WTC11 (cell line): ENCODE measurements at regions not wholly inside any gene's neighbourhood (a gene's known extent, or its start where the extent isn't known, plus 50 kb on each side); places are given as distances from the start of the nearest gene placed in this dataset.
"Not testable (repeated sequence)": the region's sequence is repeated elsewhere in the genome, so short reads cannot be mapped to it uniquely, and the experiment has no call there.

Experiments used
- ATAC-seq: fragments of 200-7000 bp; cut with Tn5 transposase; 2 replicates; pipeline ENCODE4 v1.10.0; 2021; ENCODE audit warnings: mild to moderate bottlenecking, moderate library complexity
- CTCF ChIA-PET: fragments of 300-600 bp; sonication (Branson Sonifier 250); formaldehyde crosslinking; loops from one replicate; lab custom pipeline; 2021; ENCODE audit warnings: antibody characterized with exemption; lab: Charles Lee
- POLR2A ChIA-PET: fragments of 350-600 bp; sonication (Branson Sonifier 250); formaldehyde crosslinking; loops from one replicate; lab custom pipeline; 2021; ENCODE audit warnings: antibody characterized with exemption; lab: Charles Lee
- DNase-seq: peaks from one replicate; pipeline ENCODE4 v3.0.0; 2021; ENCODE audit warnings: low spot score
- H3K27ac Mint-ChIP-seq: 2 replicates; pipeline ENCODE4 v1.8.0; 2021; ENCODE audit warnings: mixed read lengths
- H3K27me3 Mint-ChIP-seq: 2 replicates; pipeline ENCODE4 v1.8.0; 2021; ENCODE audit warnings: low read depth, mild to moderate bottlenecking, moderate library complexity, mixed read lengths
- H3K36me3 Mint-ChIP-seq: 2 replicates; pipeline ENCODE4 v1.8.0; 2021; ENCODE audit warnings: mixed read lengths
- H3K4me1 Mint-ChIP-seq: 2 replicates; pipeline ENCODE4 v1.8.0; 2022; ENCODE audit warnings: mixed read lengths
- H3K4me3 Mint-ChIP-seq: 2 replicates; pipeline ENCODE4 v1.8.0; 2021; ENCODE audit warnings: mild to moderate bottlenecking, moderate library complexity, mixed read lengths
- H3K9me3 Mint-ChIP-seq: 2 replicates; pipeline ENCODE4 v1.8.0; 2021; ENCODE audit warnings: mixed read lengths
- CBFB ChIP-seq: sonication (generic); formaldehyde crosslinking; IDR thresholded peaks from 2 replicates; pipeline ENCODE4 v1.8.1; 2022; ENCODE audit warnings: mild to moderate bottlenecking, low read depth, missing genetic modification reagents
- CREB1 ChIP-seq: sonication (generic); formaldehyde crosslinking; IDR thresholded peaks from 2 replicates; pipeline ENCODE4 v1.8.0; 2023; ENCODE audit warnings: mild to moderate bottlenecking, missing genetic modification reagents
- FOXK1 ChIP-seq: sonication (generic); formaldehyde crosslinking; IDR thresholded peaks from 2 replicates; pipeline ENCODE4 v1.8.0; 2022; ENCODE audit warnings: mild to moderate bottlenecking, moderate library complexity, missing genetic modification reagents
- MYBL2 ChIP-seq: sonication (generic); formaldehyde crosslinking; IDR thresholded peaks from 2 replicates; pipeline ENCODE4 v1.8.1; 2023; ENCODE audit warnings: mild to moderate bottlenecking, moderate library complexity, missing genetic modification reagents
- RORB ChIP-seq: fragments of 250-450 bp; sonication (Bioruptor Pico); IDR thresholded peaks from 2 replicates; pipeline ENCODE4 v1.9.0; 2021; ENCODE audit warnings: mild to moderate bottlenecking
- SP1 ChIP-seq: sonication (generic); formaldehyde crosslinking; conservative IDR thresholded peaks from 2 replicates; pipeline ENCODE4 v1.8.1; 2022; ENCODE audit warnings: missing genetic modification reagents
- ZNF396 ChIP-seq: fragments of 250-450 bp; sonication (Bioruptor Pico); IDR thresholded peaks from 2 replicates; pipeline ENCODE4 v1.8.0; 2021; ENCODE audit warnings: mild to moderate bottlenecking, moderate library complexity, borderline replicate concordance
- TF ChIP-seq, protein P1 (sequence below): sonication (generic); formaldehyde crosslinking; IDR thresholded peaks from 2 replicates; pipeline ENCODE4 v1.8.0; 2023; ENCODE audit warnings: missing genetic modification reagents, mild to moderate bottlenecking, borderline replicate concordance
- TF ChIP-seq, protein P2 (sequence below): sonication (generic); formaldehyde crosslinking; IDR thresholded peaks from 2 replicates; pipeline ENCODE4 v1.8.1; 2023; ENCODE audit warnings: mild to moderate bottlenecking, missing genetic modification reagents, moderate library complexity
- TF ChIP-seq, protein P3 (sequence below): sonication (generic); formaldehyde crosslinking; conservative IDR thresholded peaks from 2 replicates; pipeline ENCODE4 v1.8.1; 2022; ENCODE audit warnings: mild to moderate bottlenecking, missing genetic modification reagents
- TF ChIP-seq, protein P4 (sequence below): sonication (generic); formaldehyde crosslinking; IDR thresholded peaks from 2 replicates; pipeline ENCODE4 v1.8.1; 2022; ENCODE audit warnings: low read depth, missing genetic modification reagents, borderline replicate concordance
- TF ChIP-seq, protein P5 (sequence below): sonication (generic); formaldehyde crosslinking; IDR thresholded peaks from 2 replicates; pipeline ENCODE4 v1.8.1; 2022; ENCODE audit warnings: mild to moderate bottlenecking, moderate library complexity, missing genetic modification reagents
- TF ChIP-seq, protein P6 (sequence below): sonication (generic); formaldehyde crosslinking; conservative IDR thresholded peaks from 2 replicates; pipeline ENCODE4 v1.8.1; 2023; ENCODE audit warnings: mild to moderate bottlenecking, low read depth, missing genetic modification reagents, moderate library complexity
- TF ChIP-seq, protein P7 (sequence below): fragments of 250-450 bp; sonication (Bioruptor Pico); IDR thresholded peaks from 2 replicates; pipeline ENCODE4 v1.9.0; 2021; ENCODE audit warnings: mild to moderate bottlenecking
- TF ChIP-seq, protein P8 (sequence below): sonication (generic); formaldehyde crosslinking; IDR thresholded peaks from 2 replicates; pipeline ENCODE4 v1.8.1; 2023; ENCODE audit warnings: mild to moderate bottlenecking, moderate library complexity, missing genetic modification reagents

DNA sequence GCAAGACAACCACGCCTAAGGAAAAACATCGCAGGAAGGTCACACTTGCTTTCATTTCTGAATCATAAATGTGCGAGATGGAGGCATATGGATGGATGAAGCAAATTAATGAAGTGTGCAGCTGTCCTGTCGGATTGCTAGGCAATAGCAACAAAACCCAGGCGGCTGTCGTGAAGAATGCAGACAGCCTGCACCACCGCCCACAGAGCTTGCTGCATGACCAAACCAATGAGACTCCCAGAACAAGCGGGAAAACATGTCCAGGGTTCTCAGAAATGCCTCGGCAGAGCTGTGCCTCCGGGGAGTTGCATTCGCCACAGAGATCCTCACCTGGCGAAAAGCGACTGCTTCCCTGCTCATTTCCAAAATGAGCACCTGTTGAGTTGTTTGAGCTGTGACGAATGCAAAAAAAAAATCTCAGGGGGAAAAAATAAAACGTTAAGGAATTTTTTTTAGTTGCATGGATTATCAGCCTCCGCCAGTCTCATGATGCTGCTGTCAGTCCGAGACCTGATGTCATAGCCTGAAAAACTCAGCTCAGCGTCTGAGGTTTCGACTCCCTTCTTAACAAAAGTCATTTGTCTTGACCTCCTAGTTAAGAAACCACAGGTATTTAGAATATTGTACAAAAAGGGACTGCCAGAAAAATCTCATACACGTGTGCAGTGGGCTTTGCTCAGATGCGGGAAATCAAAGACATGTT is 155.5 kb upstream of the MXRA5 start (continued):
- TF ChIP-seq, protein P1, sequence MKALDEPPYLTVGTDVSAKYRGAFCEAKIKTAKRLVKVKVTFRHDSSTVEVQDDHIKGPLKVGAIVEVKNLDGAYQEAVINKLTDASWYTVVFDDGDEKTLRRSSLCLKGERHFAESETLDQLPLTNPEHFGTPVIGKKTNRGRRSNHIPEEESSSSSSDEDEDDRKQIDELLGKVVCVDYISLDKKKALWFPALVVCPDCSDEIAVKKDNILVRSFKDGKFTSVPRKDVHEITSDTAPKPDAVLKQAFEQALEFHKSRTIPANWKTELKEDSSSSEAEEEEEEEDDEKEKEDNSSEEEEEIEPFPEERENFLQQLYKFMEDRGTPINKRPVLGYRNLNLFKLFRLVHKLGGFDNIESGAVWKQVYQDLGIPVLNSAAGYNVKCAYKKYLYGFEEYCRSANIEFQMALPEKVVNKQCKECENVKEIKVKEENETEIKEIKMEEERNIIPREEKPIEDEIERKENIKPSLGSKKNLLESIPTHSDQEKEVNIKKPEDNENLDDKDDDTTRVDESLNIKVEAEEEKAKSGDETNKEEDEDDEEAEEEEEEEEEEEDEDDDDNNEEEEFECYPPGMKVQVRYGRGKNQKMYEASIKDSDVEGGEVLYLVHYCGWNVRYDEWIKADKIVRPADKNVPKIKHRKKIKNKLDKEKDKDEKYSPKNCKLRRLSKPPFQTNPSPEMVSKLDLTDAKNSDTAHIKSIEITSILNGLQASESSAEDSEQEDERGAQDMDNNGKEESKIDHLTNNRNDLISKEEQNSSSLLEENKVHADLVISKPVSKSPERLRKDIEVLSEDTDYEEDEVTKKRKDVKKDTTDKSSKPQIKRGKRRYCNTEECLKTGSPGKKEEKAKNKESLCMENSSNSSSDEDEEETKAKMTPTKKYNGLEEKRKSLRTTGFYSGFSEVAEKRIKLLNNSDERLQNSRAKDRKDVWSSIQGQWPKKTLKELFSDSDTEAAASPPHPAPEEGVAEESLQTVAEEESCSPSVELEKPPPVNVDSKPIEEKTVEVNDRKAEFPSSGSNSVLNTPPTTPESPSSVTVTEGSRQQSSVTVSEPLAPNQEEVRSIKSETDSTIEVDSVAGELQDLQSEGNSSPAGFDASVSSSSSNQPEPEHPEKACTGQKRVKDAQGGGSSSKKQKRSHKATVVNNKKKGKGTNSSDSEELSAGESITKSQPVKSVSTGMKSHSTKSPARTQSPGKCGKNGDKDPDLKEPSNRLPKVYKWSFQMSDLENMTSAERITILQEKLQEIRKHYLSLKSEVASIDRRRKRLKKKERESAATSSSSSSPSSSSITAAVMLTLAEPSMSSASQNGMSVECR (CRISPR knock-in tag), result no peak
- TF ChIP-seq, protein P2, sequence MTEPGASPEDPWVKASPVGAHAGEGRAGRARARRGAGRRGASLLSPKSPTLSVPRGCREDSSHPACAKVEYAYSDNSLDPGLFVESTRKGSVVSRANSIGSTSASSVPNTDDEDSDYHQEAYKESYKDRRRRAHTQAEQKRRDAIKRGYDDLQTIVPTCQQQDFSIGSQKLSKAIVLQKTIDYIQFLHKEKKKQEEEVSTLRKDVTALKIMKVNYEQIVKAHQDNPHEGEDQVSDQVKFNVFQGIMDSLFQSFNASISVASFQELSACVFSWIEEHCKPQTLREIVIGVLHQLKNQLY (CRISPR knock-in tag), result no peak
- TF ChIP-seq CBFB (no peak), SP1 (no peak), CREB1 (no peak)
- TF ChIP-seq, protein P3, sequence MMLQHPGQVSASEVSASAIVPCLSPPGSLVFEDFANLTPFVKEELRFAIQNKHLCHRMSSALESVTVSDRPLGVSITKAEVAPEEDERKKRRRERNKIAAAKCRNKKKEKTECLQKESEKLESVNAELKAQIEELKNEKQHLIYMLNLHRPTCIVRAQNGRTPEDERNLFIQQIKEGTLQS (CRISPR knock-in tag), result no peak

DNA sequence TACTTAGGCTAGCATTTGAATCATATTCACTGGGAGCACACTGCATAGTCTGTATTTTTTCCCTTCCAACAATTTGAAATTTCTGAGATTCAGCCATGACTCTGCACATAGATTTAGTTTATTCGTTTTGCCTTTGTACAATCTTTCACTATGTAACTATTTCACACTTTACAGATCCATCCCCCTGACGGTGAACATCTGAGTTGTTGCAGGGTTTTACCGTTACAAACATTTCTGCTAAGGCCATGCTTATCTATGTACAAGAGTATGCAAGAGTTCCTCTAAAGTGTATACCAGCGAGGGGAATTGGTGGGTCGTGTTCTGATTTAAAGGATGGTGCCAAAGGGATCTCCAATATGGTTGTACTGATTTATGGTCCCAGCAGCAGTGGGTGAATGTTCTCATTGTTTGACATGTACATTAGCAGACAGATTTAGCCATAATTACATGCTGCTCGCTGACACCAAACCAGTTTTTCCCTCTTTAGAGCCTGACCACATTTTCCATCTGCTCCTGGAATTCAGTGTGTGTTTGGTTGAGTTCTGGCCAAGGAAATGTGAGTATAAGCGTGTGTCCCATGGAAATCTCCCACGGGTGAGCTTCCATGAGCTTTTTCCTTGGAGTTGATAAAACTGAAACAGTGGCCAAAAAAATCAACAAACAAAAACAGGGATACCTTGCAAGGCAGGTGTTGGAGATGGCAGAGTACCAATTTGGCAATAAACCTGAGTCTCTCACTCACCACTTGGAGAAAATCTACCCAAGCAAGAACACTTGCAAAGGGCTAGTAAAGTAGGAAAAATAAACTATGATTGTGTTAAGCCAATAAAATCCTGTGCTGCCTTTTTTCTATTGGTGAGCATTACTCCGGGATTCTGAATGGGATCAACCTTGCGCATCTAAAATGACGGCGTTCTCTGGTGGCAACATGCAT is 149.7 kb upstream of the MXRA5 start:
- H3K27ac Mint-ChIP-seq, H3K27me3 Mint-ChIP-seq, H3K36me3 Mint-ChIP-seq, CTCF ChIA-PET, DNase-seq, H3K4me1 Mint-ChIP-seq, POLR2A ChIA-PET, ATAC-seq, H3K4me3 Mint-ChIP-seq, H3K9me3 Mint-ChIP-seq: not testable (repeated sequence)

DNA sequence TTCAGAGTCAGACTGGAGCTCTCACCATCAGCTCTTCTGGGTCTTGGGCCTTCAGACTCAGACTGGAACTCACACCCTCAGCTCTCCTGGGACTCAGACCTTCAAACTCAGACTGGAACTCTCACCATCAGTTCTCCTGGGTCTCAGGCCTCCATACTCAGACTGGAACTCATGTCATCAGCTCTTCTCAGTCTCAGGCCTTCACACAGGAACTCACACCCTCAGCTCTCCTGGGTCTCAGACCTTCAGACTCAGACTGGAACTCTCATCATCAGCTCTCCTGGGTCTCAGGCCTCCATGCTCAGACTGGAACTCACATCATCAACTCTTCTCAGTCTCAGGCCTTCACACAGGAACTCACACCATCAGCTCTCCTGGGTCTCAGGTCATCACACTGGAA is 147.2 kb upstream of the MXRA5 start:
- Mint-ChIP-seq H3K4me3 (no peak overlapping the region), H3K27me3 (no peaks in the 10 kb centered on the region), H3K9me3 (peaks cover 17% of the 10 kb centered on the region), H3K27ac (no peak overlapping the region), H3K4me1 (no peaks in the 10 kb centered on the region), H3K36me3 (no peaks in the 10 kb centered on the region)
- no peak for DNase-seq
- TF ChIP-seq, protein P4, sequence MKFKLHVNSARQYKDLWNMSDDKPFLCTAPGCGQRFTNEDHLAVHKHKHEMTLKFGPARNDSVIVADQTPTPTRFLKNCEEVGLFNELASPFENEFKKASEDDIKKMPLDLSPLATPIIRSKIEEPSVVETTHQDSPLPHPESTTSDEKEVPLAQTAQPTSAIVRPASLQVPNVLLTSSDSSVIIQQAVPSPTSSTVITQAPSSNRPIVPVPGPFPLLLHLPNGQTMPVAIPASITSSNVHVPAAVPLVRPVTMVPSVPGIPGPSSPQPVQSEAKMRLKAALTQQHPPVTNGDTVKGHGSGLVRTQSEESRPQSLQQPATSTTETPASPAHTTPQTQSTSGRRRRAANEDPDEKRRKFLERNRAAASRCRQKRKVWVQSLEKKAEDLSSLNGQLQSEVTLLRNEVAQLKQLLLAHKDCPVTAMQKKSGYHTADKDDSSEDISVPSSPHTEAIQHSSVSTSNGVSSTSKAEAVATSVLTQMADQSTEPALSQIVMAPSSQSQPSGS (CRISPR knock-in tag), result no peak
- no peak for TF ChIP-seq FOXK1 (CRISPR knock-in tag)
- TF ChIP-seq, protein P5, sequence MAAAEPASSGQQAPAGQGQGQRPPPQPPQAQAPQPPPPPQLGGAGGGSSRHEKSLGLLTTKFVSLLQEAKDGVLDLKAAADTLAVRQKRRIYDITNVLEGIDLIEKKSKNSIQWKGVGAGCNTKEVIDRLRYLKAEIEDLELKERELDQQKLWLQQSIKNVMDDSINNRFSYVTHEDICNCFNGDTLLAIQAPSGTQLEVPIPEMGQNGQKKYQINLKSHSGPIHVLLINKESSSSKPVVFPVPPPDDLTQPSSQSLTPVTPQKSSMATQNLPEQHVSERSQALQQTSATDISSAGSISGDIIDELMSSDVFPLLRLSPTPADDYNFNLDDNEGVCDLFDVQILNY, result no peak
- CTCF ChIA-PET, result no interaction called here
- POLR2A ChIA-PET, result no interaction called here
- ATAC-seq, result no peak

DNA sequence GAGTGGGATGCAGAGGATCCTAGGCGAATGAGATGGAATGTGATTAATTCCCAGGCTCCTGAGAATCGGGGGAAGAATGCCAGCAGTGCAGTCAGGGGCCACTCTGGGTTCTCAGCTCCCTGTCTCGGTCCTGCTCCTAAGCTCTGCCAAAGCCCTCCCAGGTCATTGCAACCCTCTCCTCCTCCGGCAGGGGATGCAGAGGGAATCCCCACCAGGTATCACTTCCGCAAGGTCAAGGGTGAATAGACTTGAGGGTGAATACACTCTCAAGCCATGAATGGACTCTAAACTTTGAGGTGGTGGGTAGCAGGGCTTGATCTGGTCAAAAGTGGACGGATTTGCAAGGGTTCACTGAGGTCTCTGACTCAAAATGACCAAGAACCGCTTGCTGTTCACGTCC is 139.3 kb upstream of the MXRA5 start:
- CTCF ChIA-PET, result no interaction called here
- DNase-seq, result peak; percentile 13
- ATAC-seq, result peak; percentile 50
- no peaks in the 10 kb centered on the region for H3K36me3 Mint-ChIP-seq
- H3K27me3 Mint-ChIP-seq, result no peaks in the 10 kb centered on the region; the same call in 1 of the 2 replicates
- peaks cover 7% of the 10 kb centered on the region for H3K9me3 Mint-ChIP-seq
- POLR2A ChIA-PET, result no interaction called here
- no peak overlapping the region for H3K4me3 Mint-ChIP-seq
- H3K4me1 Mint-ChIP-seq, result no peaks in the 10 kb centered on the region
- no peak overlapping the region for H3K27ac Mint-ChIP-seq
- TF ChIP-seq ZNF396 (CRISPR knock-in tag) (no peak), MYBL2 (no peak), RORB (CRISPR knock-in tag) (no peak)
- TF ChIP-seq, protein P6, sequence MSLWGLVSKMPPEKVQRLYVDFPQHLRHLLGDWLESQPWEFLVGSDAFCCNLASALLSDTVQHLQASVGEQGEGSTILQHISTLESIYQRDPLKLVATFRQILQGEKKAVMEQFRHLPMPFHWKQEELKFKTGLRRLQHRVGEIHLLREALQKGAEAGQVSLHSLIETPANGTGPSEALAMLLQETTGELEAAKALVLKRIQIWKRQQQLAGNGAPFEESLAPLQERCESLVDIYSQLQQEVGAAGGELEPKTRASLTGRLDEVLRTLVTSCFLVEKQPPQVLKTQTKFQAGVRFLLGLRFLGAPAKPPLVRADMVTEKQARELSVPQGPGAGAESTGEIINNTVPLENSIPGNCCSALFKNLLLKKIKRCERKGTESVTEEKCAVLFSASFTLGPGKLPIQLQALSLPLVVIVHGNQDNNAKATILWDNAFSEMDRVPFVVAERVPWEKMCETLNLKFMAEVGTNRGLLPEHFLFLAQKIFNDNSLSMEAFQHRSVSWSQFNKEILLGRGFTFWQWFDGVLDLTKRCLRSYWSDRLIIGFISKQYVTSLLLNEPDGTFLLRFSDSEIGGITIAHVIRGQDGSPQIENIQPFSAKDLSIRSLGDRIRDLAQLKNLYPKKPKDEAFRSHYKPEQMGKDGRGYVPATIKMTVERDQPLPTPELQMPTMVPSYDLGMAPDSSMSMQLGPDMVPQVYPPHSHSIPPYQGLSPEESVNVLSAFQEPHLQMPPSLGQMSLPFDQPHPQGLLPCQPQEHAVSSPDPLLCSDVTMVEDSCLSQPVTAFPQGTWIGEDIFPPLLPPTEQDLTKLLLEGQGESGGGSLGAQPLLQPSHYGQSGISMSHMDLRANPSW (CRISPR knock-in tag), result no peak
- TF ChIP-seq, protein P7, sequence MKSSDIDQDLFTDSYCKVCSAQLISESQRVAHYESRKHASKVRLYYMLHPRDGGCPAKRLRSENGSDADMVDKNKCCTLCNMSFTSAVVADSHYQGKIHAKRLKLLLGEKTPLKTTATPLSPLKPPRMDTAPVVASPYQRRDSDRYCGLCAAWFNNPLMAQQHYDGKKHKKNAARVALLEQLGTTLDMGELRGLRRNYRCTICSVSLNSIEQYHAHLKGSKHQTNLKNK, result no peak
- TF ChIP-seq, protein P8, sequence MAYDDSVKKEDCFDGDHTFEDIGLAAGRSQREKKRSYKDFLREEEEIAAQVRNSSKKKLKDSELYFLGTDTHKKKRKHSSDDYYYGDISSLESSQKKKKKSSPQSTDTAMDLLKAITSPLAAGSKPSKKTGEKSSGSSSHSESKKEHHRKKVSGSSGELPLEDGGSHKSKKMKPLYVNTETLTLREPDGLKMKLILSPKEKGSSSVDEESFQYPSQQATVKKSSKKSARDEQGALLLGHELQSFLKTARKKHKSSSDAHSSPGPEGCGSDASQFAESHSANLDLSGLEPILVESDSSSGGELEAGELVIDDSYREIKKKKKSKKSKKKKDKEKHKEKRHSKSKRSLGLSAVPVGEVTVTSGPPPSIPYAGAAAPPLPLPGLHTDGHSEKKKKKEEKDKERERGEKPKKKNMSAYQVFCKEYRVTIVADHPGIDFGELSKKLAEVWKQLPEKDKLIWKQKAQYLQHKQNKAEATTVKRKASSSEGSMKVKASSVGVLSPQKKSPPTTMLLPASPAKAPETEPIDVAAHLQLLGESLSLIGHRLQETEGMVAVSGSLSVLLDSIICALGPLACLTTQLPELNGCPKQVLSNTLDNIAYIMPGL (CRISPR knock-in tag), result no peak
